Frontal cortex (tissue), 3 donors: ENCODE measurements at regions not wholly inside any gene's neighbourhood (a gene's known extent, or its start where the extent isn't known, plus 50 kb on each side); places are given as distances from the start of the nearest gene placed in this dataset.
"Not testable (repeated sequence)": the region's sequence is repeated elsewhere in the genome, so short reads cannot be mapped to it uniquely, and the experiment has no call there.

Experiments
- DNase-seq, 2 donors: peaks; one replicate each; pipeline ENCODE4 v3.0.0; 2012; ENCODE audit warnings: low spot score in 2 of 2
- FAIRE-seq: peaks from 2 replicates; lab custom pipeline; 2012; peaks lifted over from hg19 to GRCh38; lab: Jason Lieb, UNC
- donor health status: control.
- donor health status: control.
- donor health status: control.

GRCh38 chr6:22145823-22146677, 150.8 kb downstream of the PRL start:
- FAIRE-seq (no peak), DNase-seq (peak; percentile 46 to 47)

GRCh38 chr6:22146678-22146930, 150.2 kb downstream of the PRL start:
- no peak for FAIRE-seq

GRCh38 chr6:22146931-22147701, 149.7 kb downstream of the PRL start:
- DNase-seq = no peak

More at GRCh38 chr6:22146678-22146930, 150.2 kb downstream of the PRL start:
- no peak for DNase-seq

GRCh38 chr6:22147921-22148776, 148.7 kb downstream of the PRL start:
- FAIRE-seq (no peak), DNase-seq (no peak)

More at GRCh38 chr6:22146931-22147701, 149.7 kb downstream of the PRL start:
- FAIRE-seq = no peak

GRCh38 chr6:22149096-22149495, 147.7 kb downstream of the PRL start:
- FAIRE-seq (no peak), DNase-seq (no peak)

- DNase-seq (peak; percentile 15 to 34), FAIRE-seq (no peak)
Observed at GRCh38 chr6:22149501-22150367, 147.1 kb downstream of the PRL start.

- no peak for FAIRE-seq
Observed at GRCh38 chr6:22150368-22151035, 146.3 kb downstream of the PRL start.

GRCh38 chr6:22151892-22152291, 144.9 kb downstream of the PRL start:
- DNase-seq = no peak
- no peak for FAIRE-seq

More at GRCh38 chr6:22150368-22151035, 146.3 kb downstream of the PRL start:
- DNase-seq = no peak

GRCh38 chr6:22152841-22153240, 144.0 kb downstream of the PRL start:
- FAIRE-seq (no peak), DNase-seq (no peak)

- DNase-seq = no peak
- no peak for FAIRE-seq
Observed at GRCh38 chr6:22153384-22154158, 143.3 kb downstream of the PRL start.

- no peak for DNase-seq
- FAIRE-seq = no peak
Observed at GRCh38 chr6:22155551-22155950, 141.3 kb downstream of the PRL start.

- FAIRE-seq = no peak
- DNase-seq = no peak
Observed at GRCh38 chr6:22157233-22157632, 139.6 kb downstream of the PRL start.

- DNase-seq = no peak
Observed at GRCh38 chr6:22164236-22164635, 132.6 kb downstream of the PRL start.

GRCh38 chr6:22171006-22171405, 125.8 kb downstream of the PRL start:
- not testable (repeated sequence) for DNase-seq, FAIRE-seq

More at GRCh38 chr6:22164236-22164635, 132.6 kb downstream of the PRL start:
- no peak for FAIRE-seq

- DNase-seq, FAIRE-seq: not testable (repeated sequence)
Observed at GRCh38 chr6:22171885-22172284, 125.0 kb downstream of the PRL start.

- FAIRE-seq (no peak), DNase-seq (no peak)
Observed at GRCh38 chr6:22173311-22173710, 123.5 kb downstream of the PRL start.

- not testable (repeated sequence) for FAIRE-seq
Observed at GRCh38 chr6:22180250-22180649, 116.6 kb downstream of the PRL start.

GRCh38 chr6:22184371-22184770, 112.5 kb downstream of the PRL start:
- FAIRE-seq (no peak), DNase-seq (no peak)

More at GRCh38 chr6:22180250-22180649, 116.6 kb downstream of the PRL start:
- DNase-seq = not testable (repeated sequence)
